ENCODE measurements at regions not wholly inside any gene's neighbourhood (a gene's known extent, or its start where the extent isn't known, plus 50 kb on each side); places are given as distances from the start of the nearest gene placed in this dataset.

- no peak overlapping the region for H3K27ac ChIP-seq (ENCODE audit: control insufficient read depth, insufficient read depth, low read length)
- H3K27me3 ChIP-seq (ENCODE audit: control insufficient read depth, extremely low read depth, insufficient read depth, low read length): no peaks in the 10 kb centered on the region
- H3K4me3 ChIP-seq (ENCODE audit: control insufficient read depth in 2 of 3, extremely low read depth in 1 of 3, insufficient read depth in 2 of 3, low read depth in 1 of 3, low read length in 3 of 3): no peak overlapping the region
- TF ChIP-seq EZH2 (IDR thresholded peaks at IDR 0.05; ENCODE audit: low read length) (no peak), CTCF (optimal IDR thresholded peaks at IDR 0.05 in 1 of 3, IDR thresholded peaks at IDR 0.05 in 1 of 3, conservative IDR thresholded peaks at IDR 0.05 in 1 of 3; ENCODE audit: extremely low read depth in 1 of 3, insufficient read depth in 2 of 3, low read length in 3 of 3) (no peak)
- H2AFZ ChIP-seq (ENCODE audit: control insufficient read depth, low read length): no peak overlapping the region
- H4K20me1 ChIP-seq (ENCODE audit: control insufficient read depth, extremely low read depth, insufficient read depth, low read length): no peaks in the 10 kb centered on the region
- dilution Hi-C loops (cut with MboI; ENCODE audit: extremely low pct_ligation_motif_present, low sequenced_read_pairs): no loop called here
- no peak overlapping the region for H3K9ac ChIP-seq (ENCODE audit: control insufficient read depth, extremely low read depth, insufficient read depth, low read length)
- DNase-seq (ENCODE audit: low read depth, low spot score): no peak
- H3K9me3 ChIP-seq (ENCODE audit: control insufficient read depth, low read depth, low read length): no peaks in the 10 kb centered on the region
- H3K79me2 ChIP-seq (ENCODE audit: control insufficient read depth, insufficient read depth, low read length): no peaks in the 10 kb centered on the region
- H3K4me1 ChIP-seq (ENCODE audit: control insufficient read depth, extremely low read depth, insufficient read depth, low read length): no peaks in the 10 kb centered on the region
- no peak overlapping the region for H3K4me2 ChIP-seq (ENCODE audit: control insufficient read depth, extremely low read depth, insufficient read depth, low read depth, low read length)
- H3K9me1 ChIP-seq (ENCODE audit: control insufficient read depth, extremely low read depth, insufficient read depth, low read length): no peaks in the 10 kb centered on the region
- no peaks in the 10 kb centered on the region for H3K36me3 ChIP-seq (ENCODE audit: control insufficient read depth in 2 of 2, extremely low read depth in 1 of 2, insufficient read depth in 2 of 2, low read length in 2 of 2)
- no peak for FAIRE-seq
Measured at GRCh38 chr10:125460326-125460725, 222.6 kb downstream of the TEX36 start.

GRCh38 chr10:125457406-125457805 is 225.6 kb downstream of the TEX36 start:
- Histone ChIP-seq H3K4me3 (ENCODE audit: control insufficient read depth in 2 of 3, extremely low read depth in 1 of 3, insufficient read depth in 2 of 3, low read depth in 1 of 3, low read length in 3 of 3) (no peak overlapping the region), H3K9me1 (ENCODE audit: control insufficient read depth, extremely low read depth, insufficient read depth, low read length) (no peaks in the 10 kb centered on the region), H2AFZ (ENCODE audit: control insufficient read depth, low read length) (no peak overlapping the region), H3K79me2 (ENCODE audit: control insufficient read depth, insufficient read depth, low read length) (no peaks in the 10 kb centered on the region), H3K4me2 (ENCODE audit: control insufficient read depth, extremely low read depth, insufficient read depth, low read depth, low read length) (no peak overlapping the region), H3K27ac (ENCODE audit: control insufficient read depth, insufficient read depth, low read length) (no peak overlapping the region), H3K4me1 (ENCODE audit: control insufficient read depth, extremely low read depth, insufficient read depth, low read length) (no peaks in the 10 kb centered on the region), H3K9me3 (ENCODE audit: control insufficient read depth, low read depth, low read length) (no peaks in the 10 kb centered on the region), H3K36me3 (ENCODE audit: control insufficient read depth in 2 of 2, extremely low read depth in 1 of 2, insufficient read depth in 2 of 2, low read length in 2 of 2) (no peaks in the 10 kb centered on the region), H3K27me3 (ENCODE audit: control insufficient read depth, extremely low read depth, insufficient read depth, low read length) (no peaks in the 10 kb centered on the region), H3K9ac (ENCODE audit: control insufficient read depth, extremely low read depth, insufficient read depth, low read length) (no peak overlapping the region), H4K20me1 (ENCODE audit: control insufficient read depth, extremely low read depth, insufficient read depth, low read length) (no peaks in the 10 kb centered on the region)
- dilution Hi-C loops (cut with MboI; ENCODE audit: extremely low pct_ligation_motif_present, low sequenced_read_pairs): no loop called here
- FAIRE-seq (no peak), DNase-seq (ENCODE audit: low read depth, low spot score) (no peak)
- TF ChIP-seq EZH2 (IDR thresholded peaks at IDR 0.05; ENCODE audit: low read length) (no peak), CTCF (optimal IDR thresholded peaks at IDR 0.05 in 1 of 3, IDR thresholded peaks at IDR 0.05 in 1 of 3, conservative IDR thresholded peaks at IDR 0.05 in 1 of 3; ENCODE audit: extremely low read depth in 1 of 3, insufficient read depth in 2 of 3, low read length in 3 of 3) (no peak)

Data from keratinocyte (primary cell).